ENCODE measurements at regions not wholly inside any gene's neighbourhood (a gene's known extent, or its start where the extent isn't known, plus 50 kb on each side); places are given as distances from the start of the nearest gene placed in this dataset.
"Not testable (repeated sequence)": the region's sequence is repeated elsewhere in the genome, so short reads cannot be mapped to it uniquely, and the experiment has no call there.

GRCh38 chr10:21421016-21421415 lies 104.5 kb downstream of the SKIDA1 start:
- Mint-ChIP-seq H3K27me3 (ENCODE audit: insufficient read depth) (peaks cover 1% of the 10 kb centered on the region), H3K9me3 (no peaks in the 10 kb centered on the region), H3K4me3 (no peak overlapping the region), H3K36me3 (ENCODE audit: low read depth) (no peaks in the 10 kb centered on the region), H3K4me1 (ENCODE audit: low read depth) (peaks cover 15% of the 10 kb centered on the region), H3K27ac (no peak overlapping the region)
- TF ChIP-seq CTCF (IDR thresholded peaks at IDR 0.05): no peak
- no peak for DNase-seq

DNA sequence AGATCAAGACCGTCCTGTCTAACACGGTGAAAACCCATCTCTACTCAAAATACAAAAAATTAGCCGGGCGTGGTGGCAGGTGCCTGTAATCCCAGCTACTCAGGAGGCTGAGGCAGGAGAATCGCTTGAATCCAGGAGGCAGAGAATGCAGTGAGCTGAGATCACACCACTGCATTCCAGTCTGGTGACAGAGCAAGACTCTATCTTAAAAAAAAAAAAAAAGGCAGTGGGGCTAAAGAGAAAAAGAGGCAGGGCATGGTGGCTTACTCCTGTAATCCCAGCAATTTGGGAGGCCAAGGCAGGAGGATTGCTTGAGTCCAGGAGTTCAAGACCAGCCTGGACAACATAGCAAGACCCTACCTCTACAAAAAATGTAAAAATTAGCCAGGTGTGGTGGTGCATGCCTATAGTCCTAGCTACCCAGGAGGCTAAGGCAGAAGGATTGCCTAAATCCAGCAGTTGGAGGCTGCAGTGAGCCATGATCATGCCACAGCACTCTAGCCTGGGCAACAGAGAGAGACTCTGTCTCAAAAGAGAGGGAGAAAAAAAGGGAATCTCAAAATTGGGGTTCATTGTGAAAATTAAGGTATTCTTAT lies 106.4 kb downstream of the SKIDA1 start:
- not testable (repeated sequence) for H3K4me3 Mint-ChIP-seq; H3K27me3 Mint-ChIP-seq (ENCODE audit: insufficient read depth); H3K4me1 Mint-ChIP-seq (ENCODE audit: low read depth); H3K9me3 Mint-ChIP-seq; H3K36me3 Mint-ChIP-seq (ENCODE audit: low read depth); H3K27ac Mint-ChIP-seq
- DNase-seq: peak; percentile 37

DNA sequence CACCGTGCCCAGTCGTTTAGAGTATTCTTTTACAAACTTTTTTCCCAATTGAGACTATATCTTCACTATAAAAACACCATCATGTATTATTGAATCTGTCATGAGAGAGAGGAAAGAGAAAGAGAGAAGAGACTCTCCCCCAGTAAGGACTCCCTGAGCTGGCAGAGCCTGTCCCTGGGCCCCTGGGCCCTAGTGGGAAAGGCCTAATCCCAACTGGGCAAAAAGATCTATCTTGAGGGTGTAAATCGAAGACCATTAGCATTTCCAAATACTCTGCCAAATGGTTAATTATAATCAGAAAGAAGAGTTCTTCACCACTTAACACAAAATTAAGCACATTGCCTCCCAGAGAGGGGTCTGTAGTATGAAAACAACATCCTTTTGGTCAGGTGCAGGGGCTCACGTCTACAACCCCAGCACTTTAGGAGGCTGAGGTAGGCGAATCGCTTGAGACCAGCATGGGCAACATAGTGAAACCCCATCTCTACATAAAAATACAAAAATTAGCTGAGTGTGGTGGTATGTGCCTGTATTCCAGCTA lies 108.2 kb downstream of the SKIDA1 start:
- no peak overlapping the region for H3K4me3 Mint-ChIP-seq
- H3K27ac Mint-ChIP-seq: no peak overlapping the region
- no peak for TF ChIP-seq CTCF (IDR thresholded peaks at IDR 0.05)
- H3K9me3 Mint-ChIP-seq: no peaks in the 10 kb centered on the region
- H3K36me3 Mint-ChIP-seq (ENCODE audit: low read depth): no peaks in the 10 kb centered on the region
- peaks cover 1% of the 10 kb centered on the region for H3K27me3 Mint-ChIP-seq (ENCODE audit: insufficient read depth)
- no peaks in the 10 kb centered on the region for H3K4me1 Mint-ChIP-seq (ENCODE audit: low read depth)
- no peak for DNase-seq

DNA sequence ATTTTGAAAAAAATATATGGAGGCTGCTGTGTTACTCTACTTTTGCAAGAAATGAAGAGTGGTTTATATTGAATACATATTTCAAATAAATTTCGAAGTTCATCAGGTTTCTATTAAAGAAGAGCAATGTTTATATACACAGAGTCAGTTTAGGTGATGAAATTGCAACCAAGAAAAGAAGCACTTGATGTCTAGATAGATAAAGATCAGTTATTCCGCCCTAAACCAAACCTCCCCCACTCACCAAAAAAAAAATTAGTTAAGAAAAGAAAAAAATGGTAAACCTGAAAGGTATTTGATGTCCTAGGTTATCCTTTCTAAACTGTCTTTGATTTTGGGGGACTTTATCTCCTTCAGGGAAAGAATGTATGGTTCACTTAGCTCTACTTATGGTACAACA lies 111.8 kb downstream of the SKIDA1 start:
- Mint-ChIP-seq H3K9me3 (no peaks in the 10 kb centered on the region), H3K27ac (no peak overlapping the region), H3K4me1 (ENCODE audit: low read depth) (peaks cover 3% of the 10 kb centered on the region; the same call in 1 of the 2 replicates), H3K36me3 (ENCODE audit: low read depth) (0 out of 2 replicates have a peak, but pooled peaks cover 4% of the 10 kb centered on the region), H3K4me3 (no peak overlapping the region), H3K27me3 (ENCODE audit: insufficient read depth) (peaks cover 4% of the 10 kb centered on the region)
- DNase-seq: no peak
- TF ChIP-seq CTCF (IDR thresholded peaks at IDR 0.05): no peak

- no peak for TF ChIP-seq CTCF (IDR thresholded peaks at IDR 0.05)
- peaks cover 4% of the 10 kb centered on the region for H3K27me3 Mint-ChIP-seq (ENCODE audit: insufficient read depth)
Measured at GRCh38 chr10:21413268-21413667, 112.2 kb downstream of the SKIDA1 start.

GRCh38 chr10:21406595-21407193 lies 118.8 kb downstream of the SKIDA1 start:
- Mint-ChIP-seq H3K27ac (peak overlapping the region; percentile 68), H3K36me3 (ENCODE audit: low read depth) (0 out of 2 replicates have a peak, but pooled peaks cover 1% of the 10 kb centered on the region), H3K27me3 (ENCODE audit: insufficient read depth) (peaks cover 6% of the 10 kb centered on the region; the same call in 1 of the 2 replicates), H3K9me3 (no peaks in the 10 kb centered on the region), H3K4me1 (ENCODE audit: low read depth) (peaks cover 49% of the 10 kb centered on the region), H3K4me3 (peak overlapping the region; percentile 12; the same call in 1 of the 2 replicates)
- no peak for TF ChIP-seq CTCF (IDR thresholded peaks at IDR 0.05)
- peak; percentile 24 for DNase-seq

More at GRCh38 chr10:21413268-21413667, 112.2 kb downstream of the SKIDA1 start:
- Mint-ChIP-seq H3K4me1 (ENCODE audit: low read depth) (peaks cover 7% of the 10 kb centered on the region), H3K27ac (no peak overlapping the region), H3K4me3 (no peak overlapping the region), H3K9me3 (no peaks in the 10 kb centered on the region), H3K36me3 (ENCODE audit: low read depth) (0 out of 2 replicates have a peak, but pooled peaks cover 4% of the 10 kb centered on the region)
- no peak for DNase-seq

Measured in HFFc6 (cell line).